Endodermal cell (in vitro differentiated cells): ENCODE measurements at regions not wholly inside any gene's neighbourhood (a gene's known extent, or its start where the extent isn't known, plus 50 kb on each side); places are given as distances from the start of the nearest gene placed in this dataset.

ENCODE experiments used
- DNase-seq: peaks from one replicate; pipeline ENCODE4 v3.0.0-alpha.2; 2017
- H3K27ac ChIP-seq: 2 replicates; pipeline ENCODE4 v1.5.1; 2013; ENCODE audit warnings: mild to moderate bottlenecking, low read depth, low read length, moderate library complexity
- H3K27me3 ChIP-seq: 2 replicates; pipeline ENCODE4 v1.6.1; 2013; ENCODE audit warnings: mild to moderate bottlenecking, low read length, moderate library complexity; ENCODE audit not compliant: insufficient read depth, control insufficient read depth, poor library complexity, severe bottlenecking
- H3K36me3 ChIP-seq: 2 replicates; pipeline ENCODE4 v1.7.0; 2013; ENCODE audit warnings: mild to moderate bottlenecking, low read length, moderate library complexity; ENCODE audit not compliant: control insufficient read depth, insufficient read depth
- H3K4me1 ChIP-seq: one replicate; pipeline ENCODE4 v1.7.0; 2013; ENCODE audit warnings: low read length; ENCODE audit not compliant: control insufficient read depth, insufficient read depth
- H3K4me3 ChIP-seq: 2 replicates; pipeline ENCODE4 v1.5.1; 2013; ENCODE audit warnings: mild to moderate bottlenecking, low read length, moderate library complexity
- H3K9ac ChIP-seq: 2 replicates; pipeline ENCODE4 v1.6.1; 2013; ENCODE audit warnings: mild to moderate bottlenecking, low read length, moderate library complexity; ENCODE audit not compliant: poor library complexity, severe bottlenecking; ENCODE audit errors: extremely low read depth
- H3K9me3 ChIP-seq: 2 replicates; pipeline ENCODE4 v1.6.1; 2013; ENCODE audit warnings: mild to moderate bottlenecking, low read length, moderate library complexity; ENCODE audit not compliant: control insufficient read depth
- H3K27ac Mint-ChIP-seq: 2 replicates; pipeline ENCODE4 v1.8.0; 2020; ENCODE audit warnings: mixed read lengths
- H3K27me3 Mint-ChIP-seq: 2 replicates; pipeline ENCODE4 v1.8.0; 2021; ENCODE audit warnings: mild to moderate bottlenecking, mixed read lengths; ENCODE audit not compliant: insufficient read depth
- H3K36me3 Mint-ChIP-seq: 2 replicates; pipeline ENCODE4 v1.8.0; 2020; ENCODE audit warnings: low read depth, mixed read lengths
- H3K4me1 Mint-ChIP-seq: 2 replicates; pipeline ENCODE4 v1.8.0; 2020; ENCODE audit warnings: mixed read lengths
- H3K4me3 Mint-ChIP-seq: 2 replicates; pipeline ENCODE4 v1.8.0; 2020; ENCODE audit warnings: mild to moderate bottlenecking, moderate library complexity, mixed read lengths
- H3K9me3 Mint-ChIP-seq: 2 replicates; pipeline ENCODE4 v1.8.0; 2020; ENCODE audit warnings: mild to moderate bottlenecking, mixed read lengths
- WGBS, 2 experiments: methylation state at CpG; one replicate each; pipeline versions ENCODE4 v1.1.5 to v1.1.7; 2013; ENCODE audit warnings: missing lambda C conversion rate in 2 of 2, mixed read lengths in 1 of 2; ENCODE audit not compliant: insufficient coverage in 1 of 2, insufficient read length in 1 of 2; 5-methylcytosine and 5-hydroxymethylcytosine counted together
- TF ChIP-seq, protein P1 (sequence below): fragments of 200-600 bp; sonication (generic); conservative IDR thresholded peaks from 2 replicates; pipeline ENCODE4 v1.5.0; 2021; ENCODE audit warnings: antibody characterized with exemption, mild to moderate bottlenecking

DNA sequence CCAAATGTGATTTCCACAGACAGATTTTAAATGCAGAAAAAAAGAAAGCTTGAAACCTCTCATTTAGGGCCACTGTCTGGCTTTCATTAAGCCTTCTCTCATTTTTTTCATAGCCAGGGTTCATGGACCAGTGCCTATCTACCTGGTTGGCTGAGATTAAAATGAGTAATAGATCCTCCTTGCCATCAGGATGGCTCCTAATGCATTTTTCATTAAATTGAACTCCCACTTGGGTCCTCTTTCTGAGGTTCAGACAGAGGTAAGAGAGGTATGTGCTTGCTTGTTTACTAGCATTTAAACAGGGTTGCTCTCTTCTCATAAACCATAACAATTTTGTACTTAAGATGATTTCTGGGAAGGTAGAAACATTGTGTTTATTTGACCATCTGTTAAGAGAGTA lies 473.0 kb downstream of the TBC1D4 start:
- Histone ChIP-seq H3K27me3 (no peaks in the 10 kb centered on the region), H3K9me3 (no peaks in the 10 kb centered on the region), H3K4me3 (no peak overlapping the region), H3K4me1 (no peaks in the 10 kb centered on the region), H3K36me3 (no peaks in the 10 kb centered on the region), H3K27ac (no peak overlapping the region), H3K9ac (no peak overlapping the region)
- Mint-ChIP-seq H3K36me3 (no peaks in the 10 kb centered on the region), H3K27me3 (peaks cover 2% of the 10 kb centered on the region), H3K27ac (no peak overlapping the region), H3K9me3 (no peaks in the 10 kb centered on the region), H3K4me1 (no peaks in the 10 kb centered on the region), H3K4me3 (no peak overlapping the region)
- TF ChIP-seq, protein P1, sequence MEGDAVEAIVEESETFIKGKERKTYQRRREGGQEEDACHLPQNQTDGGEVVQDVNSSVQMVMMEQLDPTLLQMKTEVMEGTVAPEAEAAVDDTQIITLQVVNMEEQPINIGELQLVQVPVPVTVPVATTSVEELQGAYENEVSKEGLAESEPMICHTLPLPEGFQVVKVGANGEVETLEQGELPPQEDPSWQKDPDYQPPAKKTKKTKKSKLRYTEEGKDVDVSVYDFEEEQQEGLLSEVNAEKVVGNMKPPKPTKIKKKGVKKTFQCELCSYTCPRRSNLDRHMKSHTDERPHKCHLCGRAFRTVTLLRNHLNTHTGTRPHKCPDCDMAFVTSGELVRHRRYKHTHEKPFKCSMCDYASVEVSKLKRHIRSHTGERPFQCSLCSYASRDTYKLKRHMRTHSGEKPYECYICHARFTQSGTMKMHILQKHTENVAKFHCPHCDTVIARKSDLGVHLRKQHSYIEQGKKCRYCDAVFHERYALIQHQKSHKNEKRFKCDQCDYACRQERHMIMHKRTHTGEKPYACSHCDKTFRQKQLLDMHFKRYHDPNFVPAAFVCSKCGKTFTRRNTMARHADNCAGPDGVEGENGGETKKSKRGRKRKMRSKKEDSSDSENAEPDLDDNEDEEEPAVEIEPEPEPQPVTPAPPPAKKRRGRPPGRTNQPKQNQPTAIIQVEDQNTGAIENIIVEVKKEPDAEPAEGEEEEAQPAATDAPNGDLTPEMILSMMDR = no peak
- no peak for DNase-seq

DNA sequence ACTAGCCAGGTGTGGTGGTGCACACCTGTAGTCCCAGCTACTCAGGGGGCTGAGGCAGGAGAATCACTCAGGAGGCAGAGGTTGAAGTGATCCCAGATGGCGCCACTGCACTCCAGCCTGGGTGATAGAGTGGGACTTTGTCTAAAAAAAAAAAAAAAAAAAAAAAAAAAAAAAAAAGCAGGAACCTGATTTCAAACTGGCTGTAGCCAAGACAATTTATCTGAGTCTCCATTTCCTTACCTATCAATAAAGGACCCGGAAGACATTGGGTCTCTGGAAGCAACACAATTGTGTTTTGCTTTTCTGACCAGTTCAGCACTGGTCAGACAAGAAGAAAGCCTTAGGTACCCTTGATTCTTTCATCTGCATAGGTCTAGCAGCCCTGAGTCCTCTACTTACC lies 491.0 kb downstream of the TBC1D4 start:
- H3K9me3 Mint-ChIP-seq = no peaks in the 10 kb centered on the region
- Histone ChIP-seq H3K9me3 (no peaks in the 10 kb centered on the region), H3K27ac (no peak overlapping the region), H3K4me3 (no peak overlapping the region), H3K4me1 (no peaks in the 10 kb centered on the region), H3K9ac (no peak overlapping the region), H3K36me3 (no peaks in the 10 kb centered on the region), H3K27me3 (no peaks in the 10 kb centered on the region)
- H3K27me3 Mint-ChIP-seq = no peaks in the 10 kb centered on the region
- H3K4me1 Mint-ChIP-seq = no peaks in the 10 kb centered on the region
- no peak for DNase-seq
- TF ChIP-seq, protein P1 = peak; percentile 35
- no peak overlapping the region for H3K4me3 Mint-ChIP-seq
- no peaks in the 10 kb centered on the region for H3K36me3 Mint-ChIP-seq
- 94 to 100% methylated on average over 1 to 2 of the region's 2 CpGs for WGBS, 2 experiments
- H3K27ac Mint-ChIP-seq = no peak overlapping the region

DNA sequence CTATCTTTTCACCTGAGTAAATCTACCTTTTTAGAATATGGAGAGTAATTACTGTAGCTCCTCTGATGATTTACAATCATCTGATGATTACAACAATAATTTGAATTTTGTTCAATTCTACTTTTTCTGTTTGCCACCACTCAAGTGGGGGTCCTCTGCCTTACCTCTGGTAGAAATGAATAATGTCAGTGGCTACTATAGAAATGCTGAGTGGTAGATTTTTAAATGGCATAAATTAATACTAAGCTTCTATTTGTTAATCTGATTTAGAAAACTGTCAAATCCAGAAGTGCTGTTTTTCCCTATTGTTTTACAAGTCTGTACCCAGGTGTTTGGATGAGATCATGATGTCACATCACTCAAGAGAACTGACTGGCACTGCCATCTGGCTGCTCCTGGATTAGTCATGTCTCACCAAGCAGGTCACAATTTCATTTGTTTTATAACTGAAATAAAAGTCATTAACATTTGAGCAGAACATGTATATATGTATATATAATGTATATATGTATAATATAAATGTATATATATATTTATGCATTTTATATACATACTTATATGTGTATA lies 494.8 kb downstream of the TBC1D4 start:
- H3K27me3 ChIP-seq = no peaks in the 10 kb centered on the region
- Mint-ChIP-seq H3K27me3 (no peaks in the 10 kb centered on the region), H3K36me3 (no peaks in the 10 kb centered on the region), H3K4me1 (peaks cover 4% of the 10 kb centered on the region), H3K4me3 (no peak overlapping the region), H3K9me3 (no peaks in the 10 kb centered on the region), H3K27ac (no peak overlapping the region)
- H3K36me3 ChIP-seq = no peaks in the 10 kb centered on the region
- H3K4me3 ChIP-seq = no peak overlapping the region
- DNase-seq = no peak
- H3K9ac ChIP-seq = no peak overlapping the region
- TF ChIP-seq, protein P1 = no peak
- no peaks in the 10 kb centered on the region for H3K9me3 ChIP-seq
- H3K27ac ChIP-seq = no peak overlapping the region
- H3K4me1 ChIP-seq = no peaks in the 10 kb centered on the region
